ENCODE measurements at regions not wholly inside any gene's neighbourhood (a gene's known extent, or its start where the extent isn't known, plus 50 kb on each side); places are given as distances from the start of the nearest gene placed in this dataset.

DNA sequence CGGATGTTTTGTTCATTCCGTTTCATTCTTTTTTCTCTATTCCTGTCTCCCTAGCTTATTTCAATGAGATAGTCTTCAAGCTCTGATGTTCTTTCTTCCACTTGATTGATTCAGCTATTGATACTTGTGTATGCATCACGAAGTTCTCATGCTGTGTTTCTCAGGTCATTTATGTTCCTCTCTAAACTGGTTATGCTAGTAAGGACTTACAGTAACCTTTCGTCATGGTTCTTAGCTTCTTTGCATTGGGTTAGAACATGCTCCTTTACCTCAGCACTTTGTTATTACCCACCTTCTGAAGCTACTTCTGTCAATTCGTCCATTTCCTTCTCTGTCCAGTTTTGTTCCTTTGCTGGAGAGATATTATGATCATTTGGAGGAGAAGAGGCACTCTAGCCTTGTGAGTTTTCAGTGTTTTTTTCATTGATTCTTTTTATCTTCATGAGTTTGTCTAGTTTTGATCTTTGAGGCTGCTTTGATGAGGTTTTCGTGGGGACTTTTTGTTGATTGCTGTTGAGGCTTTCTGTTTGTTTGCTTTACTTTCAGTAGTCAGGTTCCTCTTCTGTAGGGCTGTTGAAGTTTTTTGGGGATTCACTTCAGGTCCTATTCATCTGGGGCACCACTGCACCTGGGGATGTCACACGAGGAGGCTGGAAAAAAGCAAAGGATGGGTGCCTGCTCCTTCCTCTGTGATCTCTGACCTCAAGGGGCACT lies 496.9 kb upstream of the LRRC7 start:
- no peak overlapping the region for H3K4me3 ChIP-seq (ENCODE audit: low read depth in 1 of 3, low read length in 3 of 3)
- peaks cover 0 to 7% (median 0%) of the 10 kb centered on the region in 4 donors for H3K27me3 ChIP-seq (ENCODE audit: control insufficient read depth in 4 of 4, insufficient read depth in 4 of 4, low read length in 3 of 4)
- H3K36me3 ChIP-seq (ENCODE audit: control insufficient read depth in 4 of 4, insufficient read depth in 3 of 4, low read depth in 1 of 4, low read length in 3 of 4): no peaks in the 10 kb centered on the region
- WGBS: 66% methylated on average over 7 of the region's 7 CpGs
- no peak overlapping the region for H3K9ac ChIP-seq (ENCODE audit: low read depth in 1 of 2, low read length in 2 of 2)
- no peak for DNase-seq (ENCODE audit: low spot score)
- TF ChIP-seq FOXA1 (IDR thresholded peaks at IDR 0.05): no peak
- no peak for TF ChIP-seq NR2F2 (IDR thresholded peaks at IDR 0.05)
- TF ChIP-seq, protein P1, sequence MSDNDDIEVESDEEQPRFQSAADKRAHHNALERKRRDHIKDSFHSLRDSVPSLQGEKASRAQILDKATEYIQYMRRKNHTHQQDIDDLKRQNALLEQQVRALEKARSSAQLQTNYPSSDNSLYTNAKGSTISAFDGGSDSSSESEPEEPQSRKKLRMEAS (IDR thresholded peaks at IDR 0.05): no peak
- no peak for TF ChIP-seq YY1 (IDR thresholded peaks at IDR 0.05)
- TF ChIP-seq, protein P2, sequence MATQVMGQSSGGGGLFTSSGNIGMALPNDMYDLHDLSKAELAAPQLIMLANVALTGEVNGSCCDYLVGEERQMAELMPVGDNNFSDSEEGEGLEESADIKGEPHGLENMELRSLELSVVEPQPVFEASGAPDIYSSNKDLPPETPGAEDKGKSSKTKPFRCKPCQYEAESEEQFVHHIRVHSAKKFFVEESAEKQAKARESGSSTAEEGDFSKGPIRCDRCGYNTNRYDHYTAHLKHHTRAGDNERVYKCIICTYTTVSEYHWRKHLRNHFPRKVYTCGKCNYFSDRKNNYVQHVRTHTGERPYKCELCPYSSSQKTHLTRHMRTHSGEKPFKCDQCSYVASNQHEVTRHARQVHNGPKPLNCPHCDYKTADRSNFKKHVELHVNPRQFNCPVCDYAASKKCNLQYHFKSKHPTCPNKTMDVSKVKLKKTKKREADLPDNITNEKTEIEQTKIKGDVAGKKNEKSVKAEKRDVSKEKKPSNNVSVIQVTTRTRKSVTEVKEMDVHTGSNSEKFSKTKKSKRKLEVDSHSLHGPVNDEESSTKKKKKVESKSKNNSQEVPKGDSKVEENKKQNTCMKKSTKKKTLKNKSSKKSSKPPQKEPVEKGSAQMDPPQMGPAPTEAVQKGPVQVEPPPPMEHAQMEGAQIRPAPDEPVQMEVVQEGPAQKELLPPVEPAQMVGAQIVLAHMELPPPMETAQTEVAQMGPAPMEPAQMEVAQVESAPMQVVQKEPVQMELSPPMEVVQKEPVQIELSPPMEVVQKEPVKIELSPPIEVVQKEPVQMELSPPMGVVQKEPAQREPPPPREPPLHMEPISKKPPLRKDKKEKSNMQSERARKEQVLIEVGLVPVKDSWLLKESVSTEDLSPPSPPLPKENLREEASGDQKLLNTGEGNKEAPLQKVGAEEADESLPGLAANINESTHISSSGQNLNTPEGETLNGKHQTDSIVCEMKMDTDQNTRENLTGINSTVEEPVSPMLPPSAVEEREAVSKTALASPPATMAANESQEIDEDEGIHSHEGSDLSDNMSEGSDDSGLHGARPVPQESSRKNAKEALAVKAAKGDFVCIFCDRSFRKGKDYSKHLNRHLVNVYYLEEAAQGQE (IDR thresholded peaks at IDR 0.05): no peak
- TF ChIP-seq EGR1 (IDR thresholded peaks at IDR 0.05; ENCODE audit: low read depth in 2 of 2): no peak
- TF ChIP-seq RAD21 (IDR thresholded peaks at IDR 0.05): no peak
- TF ChIP-seq HNF4G (IDR thresholded peaks at IDR 0.05): no peak
- TF ChIP-seq TAF1 (conservative IDR thresholded peaks at IDR 0.05): no peak
- no peak for TF ChIP-seq RXRA (IDR thresholded peaks at IDR 0.05)
- no peak for TF ChIP-seq GABPA (IDR thresholded peaks at IDR 0.05 in 1 of 2, conservative IDR thresholded peaks at IDR 0.05 in 1 of 2)
- TF ChIP-seq, protein P3, sequence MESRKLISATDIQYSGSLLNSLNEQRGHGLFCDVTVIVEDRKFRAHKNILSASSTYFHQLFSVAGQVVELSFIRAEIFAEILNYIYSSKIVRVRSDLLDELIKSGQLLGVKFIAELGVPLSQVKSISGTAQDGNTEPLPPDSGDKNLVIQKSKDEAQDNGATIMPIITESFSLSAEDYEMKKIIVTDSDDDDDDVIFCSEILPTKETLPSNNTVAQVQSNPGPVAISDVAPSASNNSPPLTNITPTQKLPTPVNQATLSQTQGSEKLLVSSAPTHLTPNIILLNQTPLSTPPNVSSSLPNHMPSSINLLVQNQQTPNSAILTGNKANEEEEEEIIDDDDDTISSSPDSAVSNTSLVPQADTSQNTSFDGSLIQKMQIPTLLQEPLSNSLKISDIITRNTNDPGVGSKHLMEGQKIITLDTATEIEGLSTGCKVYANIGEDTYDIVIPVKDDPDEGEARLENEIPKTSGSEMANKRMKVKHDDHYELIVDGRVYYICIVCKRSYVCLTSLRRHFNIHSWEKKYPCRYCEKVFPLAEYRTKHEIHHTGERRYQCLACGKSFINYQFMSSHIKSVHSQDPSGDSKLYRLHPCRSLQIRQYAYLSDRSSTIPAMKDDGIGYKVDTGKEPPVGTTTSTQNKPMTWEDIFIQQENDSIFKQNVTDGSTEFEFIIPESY (IDR thresholded peaks at IDR 0.05): no peak
- no peak for TF ChIP-seq FOXA2 (IDR thresholded peaks at IDR 0.05)
- TF ChIP-seq HNF4A (conservative IDR thresholded peaks at IDR 0.05): no peak
- TF ChIP-seq JUND (IDR thresholded peaks at IDR 0.05): no peak
- no peak for TF ChIP-seq SP1 (IDR thresholded peaks at IDR 0.05)
- no peak overlapping the region for H3K27ac ChIP-seq (ENCODE audit: low read depth in 1 of 2, low read length in 2 of 2)
- H3K4me1 ChIP-seq (ENCODE audit: control insufficient read depth in 4 of 4, insufficient read depth in 4 of 4, low read length in 3 of 4): no peaks in the 10 kb centered on the region
- no peaks in the 10 kb centered on the region for H3K9me3 ChIP-seq (ENCODE audit: control insufficient read depth in 4 of 4, low read length in 3 of 4)

DNA sequence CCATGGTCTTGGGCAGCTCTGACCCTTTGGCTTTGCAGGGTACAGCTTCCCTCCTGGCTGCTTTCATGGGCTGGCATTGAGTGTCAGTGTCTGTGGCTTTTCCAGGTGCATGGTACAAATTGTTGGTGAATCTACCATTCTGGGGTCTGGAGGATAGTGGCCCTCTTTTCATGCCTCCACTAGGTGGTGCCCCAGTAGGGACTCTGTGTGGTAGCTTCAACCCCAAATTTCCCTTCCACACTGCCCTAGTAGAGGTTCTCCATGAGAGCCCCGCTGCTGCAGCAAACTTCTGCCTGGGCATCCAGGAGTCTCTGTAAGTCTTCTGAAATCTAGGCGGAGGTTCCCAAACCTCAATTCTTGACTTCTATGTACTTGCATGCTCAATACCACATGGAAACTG lies 494.5 kb upstream of the LRRC7 start:
- TF ChIP-seq, protein P2 (IDR thresholded peaks at IDR 0.05): no peak
- peak in 1 of 2 donors; percentile 22 for TF ChIP-seq RAD21 (IDR thresholded peaks at IDR 0.05)
- Histone ChIP-seq H3K4me3 (ENCODE audit: low read depth in 1 of 3, low read length in 3 of 3) (no peak overlapping the region), H3K4me1 (ENCODE audit: control insufficient read depth in 4 of 4, insufficient read depth in 4 of 4, low read length in 3 of 4) (no peaks in the 10 kb centered on the region), H3K36me3 (ENCODE audit: control insufficient read depth in 4 of 4, insufficient read depth in 3 of 4, low read depth in 1 of 4, low read length in 3 of 4) (no peaks in the 10 kb centered on the region), H3K27me3 (ENCODE audit: control insufficient read depth in 4 of 4, insufficient read depth in 4 of 4, low read length in 3 of 4) (peaks cover 0 to 7% (median 0%) of the 10 kb centered on the region in 4 donors), H3K27ac (ENCODE audit: low read depth in 1 of 2, low read length in 2 of 2) (no peak overlapping the region), H3K9ac (ENCODE audit: low read depth in 1 of 2, low read length in 2 of 2) (no peak overlapping the region), H3K9me3 (ENCODE audit: control insufficient read depth in 4 of 4, low read length in 3 of 4) (no peaks in the 10 kb centered on the region)
- DNase-seq (ENCODE audit: low spot score): no peak
- 84% methylated on average over 2 of the region's 2 CpGs for WGBS
